H1 (cell line): ENCODE measurements at regions not wholly inside any gene's neighbourhood (a gene's known extent, or its start where the extent isn't known, plus 50 kb on each side); places are given as distances from the start of the nearest gene placed in this dataset.
"Not testable (repeated sequence)": the region's sequence is repeated elsewhere in the genome, so short reads cannot be mapped to it uniquely, and the experiment has no call there.

Experiments
- CTCF ChIA-PET: fragments of 300-600 bp; sonication (Branson Sonifier 250); formaldehyde crosslinking; loops from one replicate; lab custom pipeline; 2021; ENCODE audit not compliant: partially characterized antibody; lab: Charles Lee
- POLR2A ChIA-PET: fragments of 300-600 bp; sonication (Branson Sonifier 250); formaldehyde crosslinking; loops from one replicate; lab custom pipeline; 2021; ENCODE audit warnings: inconsistent platforms; ENCODE audit not compliant: partially characterized antibody; lab: Charles Lee
- DNase-seq, 2 experiments: peaks; one replicate each; pipeline versions ENCODE4 v3.0.0 to v3.0.0-alpha.2; 2010 to 2022; ENCODE audit warnings: low spot score in 2 of 2, low read depth in 1 of 2, mixed read lengths in 1 of 2
- FAIRE-seq: peaks from 2 replicates; lab custom pipeline; 2011; peaks lifted over from hg19 to GRCh38; lab: Jason Lieb, UNC
- H2AFZ ChIP-seq: 2 replicates; pipeline ENCODE4 v1.8.1; 2012; ENCODE audit warnings: low read length, inconsistent platforms
- H2AK5ac ChIP-seq: 2 replicates; pipeline ENCODE4 v1.6.1; 2013; ENCODE audit warnings: low read depth, low read length
- H2BK120ac ChIP-seq: replicated peaks from 2 replicates; pipeline ENCODE3; 2013; ENCODE audit warnings: low read depth, low read length, inconsistent platforms
- H2BK12ac ChIP-seq: 2 replicates; pipeline ENCODE4 v1.6.1; 2013; ENCODE audit warnings: low read depth, low read length
- H2BK15ac ChIP-seq: 2 replicates; pipeline ENCODE4 v1.6.1; 2013; ENCODE audit warnings: low read length
- H2BK20ac ChIP-seq: 2 replicates; pipeline ENCODE4 v1.6.1; 2013; ENCODE audit warnings: low read length
- H2BK5ac ChIP-seq: 2 replicates; pipeline ENCODE4 v1.6.1; 2013; ENCODE audit warnings: low read depth, low read length
- H3K14ac ChIP-seq: 2 replicates; pipeline ENCODE4 v1.6.1; 2013; ENCODE audit warnings: inconsistent platforms; ENCODE audit not compliant: insufficient read length
- H3K18ac ChIP-seq: 2 replicates; pipeline ENCODE4 v1.6.1; 2013; ENCODE audit warnings: low read length; ENCODE audit errors: extremely low read depth
- H3K23ac ChIP-seq: 2 replicates; pipeline ENCODE4 v1.6.1; 2013; ENCODE audit warnings: inconsistent platforms; ENCODE audit not compliant: insufficient read length
- H3K23me2 ChIP-seq: 2 replicates; pipeline ENCODE4 v1.6.1; 2013; ENCODE audit warnings: low read depth, low read length
- H3K27ac ChIP-seq: 2 replicates; pipeline ENCODE4 v1.6.1; 2011; ENCODE audit warnings: low read depth, low read length, inconsistent platforms
- H3K27me3 ChIP-seq, 4 experiments: replicated peaks in 1 of 4; 1 replicate in 1 of 4; 2 replicates in 3 of 4; pipeline versions ENCODE4 v1.6.1 to v1.8.1; 2011 to 2013; ENCODE audit warnings: low read length in 3 of 4, mild to moderate bottlenecking in 3 of 4, inconsistent platforms in 2 of 4, mixed read lengths in 2 of 4, moderate library complexity in 1 of 4; ENCODE audit not compliant: control insufficient read depth in 3 of 4, insufficient read depth in 3 of 4; ENCODE audit errors: extremely low read depth in 1 of 4
- H3K36me3 ChIP-seq, 4 experiments: 2 replicates each; pipeline versions ENCODE4 v1.6.1 to v1.8.1; 2011 to 2013; ENCODE audit warnings: mild to moderate bottlenecking in 4 of 4, low read length in 3 of 4, moderate library complexity in 2 of 4, control low read depth in 1 of 4, inconsistent platforms in 1 of 4; ENCODE audit not compliant: insufficient read depth in 4 of 4, control insufficient read depth in 2 of 4
- H3K4ac ChIP-seq: replicated peaks from 2 replicates; pipeline ENCODE3; 2013; ENCODE audit warnings: low read length, low read depth, mixed read lengths, inconsistent platforms; ENCODE audit not compliant: insufficient read length
- H3K4me1 ChIP-seq, 4 experiments: replicated peaks in 1 of 4; 1 replicate in 1 of 4; 2 replicates in 3 of 4; pipeline versions ENCODE4 v1.6.1 to v1.8.1; 2011 to 2013; ENCODE audit warnings: low read length in 3 of 4, inconsistent platforms in 2 of 4, mixed read lengths in 1 of 4; ENCODE audit not compliant: insufficient read depth in 4 of 4, control insufficient read depth in 3 of 4
- H3K4me2 ChIP-seq, 2 experiments: 2 replicates each; pipeline versions ENCODE4 v1.6.1 to v1.8.1; 2011 to 2013; ENCODE audit warnings: low read depth in 2 of 2, low read length in 2 of 2, control low read depth in 1 of 2, inconsistent platforms in 1 of 2, mild to moderate bottlenecking in 1 of 2; ENCODE audit not compliant: insufficient read depth in 1 of 2
- H3K4me3 ChIP-seq, 4 experiments: fragments of 200-600, 300-600 bp in 1 of 4; sonication (generic), shearing (Covaris generic), sonication (Bioruptor Twin) in 1 of 4; 2 replicates each; pipeline versions ENCODE4 v1.5.1 to v1.8.1; 2011 to 2016; ENCODE audit warnings: low read length in 4 of 4, low read depth in 3 of 4, control low read depth in 2 of 4, inconsistent platforms in 2 of 4, mild to moderate bottlenecking in 2 of 4, mixed read lengths in 1 of 4, moderate library complexity in 1 of 4; ENCODE audit not compliant: insufficient read depth in 2 of 4; ENCODE audit errors: extremely low read depth in 1 of 4
- H3K56ac ChIP-seq: replicated peaks from 2 replicates; pipeline ENCODE3; 2013; ENCODE audit warnings: low read depth, mild to moderate bottlenecking, mixed read lengths, low read length, inconsistent platforms; ENCODE audit not compliant: insufficient read length
- H3K79me1 ChIP-seq: 2 replicates; pipeline ENCODE4 v1.6.1; 2013; ENCODE audit warnings: low read depth, low read length, control low read depth
- H3K79me2 ChIP-seq, 2 experiments: 2 replicates each; pipeline versions ENCODE4 v1.6.1 to v1.8.1; 2012 to 2013; ENCODE audit warnings: low read length in 2 of 2, mild to moderate bottlenecking in 2 of 2, inconsistent platforms in 1 of 2; ENCODE audit not compliant: insufficient read depth in 2 of 2, control insufficient read depth in 1 of 2
- H3K9ac ChIP-seq, 4 experiments: replicated peaks in 1 of 4; 1 replicate in 1 of 4; 2 replicates in 3 of 4; pipeline versions ENCODE4 v1.6.1 to v1.8.1; 2011 to 2013; ENCODE audit warnings: low read depth in 3 of 4, low read length in 3 of 4, control low read depth in 2 of 4, mild to moderate bottlenecking in 2 of 4, moderate library complexity in 2 of 4, inconsistent platforms in 1 of 4; ENCODE audit errors: extremely low read depth in 1 of 4
- H3K9me3 ChIP-seq, 2 experiments: 2 replicates each; pipeline versions ENCODE4 v1.6.1 to v1.8.1; 2012 to 2013; ENCODE audit warnings: mild to moderate bottlenecking in 2 of 2, moderate library complexity in 2 of 2, control low read depth in 1 of 2, inconsistent platforms in 1 of 2, low read depth in 1 of 2, low read length in 1 of 2, mixed read lengths in 1 of 2; ENCODE audit not compliant: insufficient read depth in 2 of 2
- H4K20me1 ChIP-seq, 2 experiments: replicated peaks in 1 of 2; 2 replicates each; pipeline versions ENCODE3 to v1.8.1; 2011 to 2013; ENCODE audit warnings: inconsistent platforms in 2 of 2, low read length in 2 of 2, mild to moderate bottlenecking in 1 of 2; ENCODE audit not compliant: insufficient read depth in 2 of 2, control insufficient read depth in 1 of 2
- H4K5ac ChIP-seq: 2 replicates; pipeline ENCODE4 v1.6.1; 2013; ENCODE audit warnings: low read length, low read depth, mixed read lengths, inconsistent platforms; ENCODE audit not compliant: insufficient read length
- H4K8ac ChIP-seq: 2 replicates; pipeline ENCODE4 v1.8.0; 2013; ENCODE audit warnings: mild to moderate bottlenecking, moderate library complexity, low read length, inconsistent platforms; ENCODE audit not compliant: insufficient read depth; ENCODE audit errors: extremely low read depth
- H4K91ac ChIP-seq: replicated peaks from 2 replicates; pipeline ENCODE3; 2013; ENCODE audit warnings: low read length, mixed read lengths, inconsistent platforms; ENCODE audit not compliant: insufficient read length
- WGBS, 2 experiments: shearing (Covaris generic) in 1 of 2; methylation state at CpG; one replicate each; pipeline versions ENCODE4 v1.1.6 to v1.1.7; 2013 to 2015; ENCODE audit warnings: low lambda C conversion rate in 2 of 2, mixed read lengths in 2 of 2, inconsistent platforms in 1 of 2, low coverage in 1 of 2, missing lambda C conversion rate in 1 of 2; ENCODE audit not compliant: insufficient replicate concordance in 2 of 2, insufficient coverage in 1 of 2, insufficient read length in 1 of 2; ENCODE audit errors: extremely low coverage in 1 of 2, missing lambda C conversion rate in 1 of 2; 5-methylcytosine and 5-hydroxymethylcytosine counted together

GRCh38 chr11:90282551-90283071 is 59.8 kb upstream of the CHORDC1 start:
- not testable (repeated sequence) for H3K4me1 ChIP-seq, H2BK12ac ChIP-seq, H4K20me1 ChIP-seq, DNase-seq, H2BK20ac ChIP-seq, H3K9ac ChIP-seq, H2BK5ac ChIP-seq, H3K27me3 ChIP-seq, H3K14ac ChIP-seq, H3K4me3 ChIP-seq, H2AFZ ChIP-seq, H3K4ac ChIP-seq, H2BK120ac ChIP-seq, FAIRE-seq, H4K5ac ChIP-seq, H3K23me2 ChIP-seq, H3K9me3 ChIP-seq, H3K27ac ChIP-seq, H3K79me2 ChIP-seq, H2AK5ac ChIP-seq, H4K91ac ChIP-seq, H3K36me3 ChIP-seq, H4K8ac ChIP-seq, H3K79me1 ChIP-seq, H3K56ac ChIP-seq, H3K23ac ChIP-seq, H3K4me2 ChIP-seq, H3K18ac ChIP-seq, H2BK15ac ChIP-seq
- 97% methylated on average over 12 of the region's 13 CpGs; no CpG with 5 or more reads in 1 of the 2 experiments for WGBS, 2 experiments
- CTCF ChIA-PET = interaction anchor here (0.9 to 1.6 kb wide), 2 partner anchors 14 to 77 kb away, joined by 3 read pairs; no protein-coding TSS in a partner anchor
- POLR2A ChIA-PET = interaction anchor here (1.2 kb wide), 1 partner anchor 21 kb away, joined by 3 read pairs; no protein-coding TSS in a partner anchor
